NCI-H774 (cell line): ENCODE measurements at regions not wholly inside any gene's neighbourhood (a gene's known extent, or its start where the extent isn't known, plus 50 kb on each side); places are given as distances from the start of the nearest gene placed in this dataset.
"Not testable (repeated sequence)": the region's sequence is repeated elsewhere in the genome, so short reads cannot be mapped to it uniquely, and the experiment has no call there.

ENCODE experiments used
- DNase-seq: peaks from one replicate; lab custom pipeline; 2025; lab: John Stamatoyannopoulos, UW

DNA sequence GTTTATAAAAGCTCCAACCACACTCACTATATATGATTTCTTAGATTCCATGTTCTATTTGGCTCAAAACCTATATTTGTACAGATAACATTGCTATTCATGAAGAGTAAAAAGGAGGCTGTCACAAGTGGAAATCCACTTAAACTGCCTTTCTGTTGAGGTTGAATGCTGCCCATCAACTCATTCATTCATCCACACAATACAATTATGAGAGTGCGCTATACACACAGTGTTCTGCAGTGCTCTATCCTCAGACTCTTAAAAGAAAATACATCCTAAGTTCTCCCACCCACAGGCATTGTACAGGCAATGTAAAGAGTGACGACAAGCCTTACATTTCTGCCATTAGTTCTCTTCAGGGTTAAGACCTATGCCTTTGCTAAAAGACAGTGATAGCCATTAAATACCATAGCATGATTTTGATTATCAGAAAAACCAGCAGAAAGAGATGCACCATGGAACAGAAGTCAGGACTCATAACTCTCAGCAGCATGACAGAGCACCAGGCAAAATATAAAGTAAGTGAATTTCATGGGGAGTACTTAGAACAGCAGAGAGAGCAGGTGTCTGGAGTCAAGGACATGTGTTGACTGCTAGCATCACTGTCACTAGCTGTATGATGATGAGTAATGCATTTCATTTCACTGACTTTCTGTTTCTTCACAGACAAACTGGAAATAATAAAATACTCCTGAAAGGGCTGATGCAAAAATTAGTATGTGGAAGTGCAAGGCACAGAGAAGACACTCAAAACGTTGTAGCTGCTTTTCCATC, 218.0 kb downstream of the RBM26 start:
- DNase-seq, result no peak

DNA sequence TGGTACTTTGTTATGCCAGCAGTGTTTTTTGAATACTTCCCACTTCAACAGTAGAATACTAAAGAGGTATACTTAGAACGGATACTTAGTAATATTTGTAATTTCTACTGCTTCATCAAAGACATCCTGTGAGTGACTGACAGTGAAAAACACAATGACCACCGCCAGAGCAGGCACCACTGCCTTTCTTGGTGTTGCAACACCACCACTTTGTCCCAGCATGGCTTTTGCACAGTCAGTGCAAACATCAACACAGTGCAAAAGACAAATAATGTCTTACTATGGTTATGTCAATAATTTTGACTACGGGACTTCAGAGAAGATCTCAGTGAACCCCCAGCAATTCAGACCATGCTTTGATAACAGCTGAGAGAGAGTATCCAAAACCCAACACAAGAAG, 220.5 kb downstream of the RBM26 start:
- no peak for DNase-seq

DNA sequence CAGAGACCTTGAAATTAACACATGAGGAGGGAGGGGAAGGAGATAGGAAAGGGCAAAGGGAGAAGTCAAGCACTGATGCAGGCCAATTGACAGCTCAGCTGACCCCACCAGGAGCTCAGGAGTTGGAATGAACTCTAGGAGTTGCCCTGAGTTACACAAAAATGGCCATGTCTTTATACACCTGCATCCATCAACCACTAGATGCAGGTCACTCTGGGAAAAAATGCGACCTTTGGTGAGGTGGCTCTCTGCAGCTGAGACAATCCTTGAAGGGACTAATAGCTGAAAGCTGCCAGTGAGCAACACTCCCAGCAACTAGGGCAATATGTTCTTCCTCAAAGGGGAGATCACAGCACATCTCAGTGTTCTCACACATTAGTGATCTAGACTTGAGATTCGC, 222.8 kb downstream of the RBM26 start:
- no peak for DNase-seq

DNA sequence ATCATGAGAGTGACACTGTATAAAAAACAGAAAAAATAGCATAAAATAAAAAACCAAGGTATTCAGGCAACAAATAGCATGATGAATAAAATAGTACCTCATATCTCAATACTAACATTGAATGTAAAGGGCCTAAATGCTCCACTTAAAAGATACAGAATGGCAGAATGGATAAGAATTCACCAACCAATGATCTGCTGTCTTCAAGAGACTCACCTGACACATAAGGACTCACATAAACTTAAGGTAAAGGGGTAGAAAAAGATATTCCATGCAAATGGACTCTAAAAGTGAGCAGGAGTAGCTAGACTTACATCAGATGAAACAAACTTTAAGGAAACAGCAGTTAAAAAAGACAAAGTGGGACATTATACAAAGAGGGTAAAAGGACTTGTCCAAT, 232.4 kb downstream of the RBM26 start:
- DNase-seq, result not testable (repeated sequence)

DNA sequence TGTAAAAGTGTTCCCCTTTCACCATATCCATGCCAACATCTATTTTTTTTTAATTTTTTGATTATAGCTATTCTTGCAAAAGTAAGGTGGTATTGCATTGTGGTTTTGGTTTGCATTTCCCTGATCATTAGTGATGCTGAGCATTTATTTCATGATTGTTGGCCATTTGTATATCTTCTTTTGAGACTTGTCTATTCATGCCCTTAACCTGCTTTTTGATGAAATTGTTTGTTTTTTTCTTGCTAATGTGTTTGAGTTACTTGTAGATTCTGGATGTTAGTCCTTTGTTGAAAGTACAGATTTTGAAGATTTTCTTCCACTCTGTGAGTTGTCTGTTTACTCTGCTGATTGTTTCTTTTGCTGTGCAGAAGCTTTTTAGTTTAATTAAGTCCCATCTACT, 233.1 kb downstream of the RBM26 start:
- DNase-seq, result not testable (repeated sequence)

DNA sequence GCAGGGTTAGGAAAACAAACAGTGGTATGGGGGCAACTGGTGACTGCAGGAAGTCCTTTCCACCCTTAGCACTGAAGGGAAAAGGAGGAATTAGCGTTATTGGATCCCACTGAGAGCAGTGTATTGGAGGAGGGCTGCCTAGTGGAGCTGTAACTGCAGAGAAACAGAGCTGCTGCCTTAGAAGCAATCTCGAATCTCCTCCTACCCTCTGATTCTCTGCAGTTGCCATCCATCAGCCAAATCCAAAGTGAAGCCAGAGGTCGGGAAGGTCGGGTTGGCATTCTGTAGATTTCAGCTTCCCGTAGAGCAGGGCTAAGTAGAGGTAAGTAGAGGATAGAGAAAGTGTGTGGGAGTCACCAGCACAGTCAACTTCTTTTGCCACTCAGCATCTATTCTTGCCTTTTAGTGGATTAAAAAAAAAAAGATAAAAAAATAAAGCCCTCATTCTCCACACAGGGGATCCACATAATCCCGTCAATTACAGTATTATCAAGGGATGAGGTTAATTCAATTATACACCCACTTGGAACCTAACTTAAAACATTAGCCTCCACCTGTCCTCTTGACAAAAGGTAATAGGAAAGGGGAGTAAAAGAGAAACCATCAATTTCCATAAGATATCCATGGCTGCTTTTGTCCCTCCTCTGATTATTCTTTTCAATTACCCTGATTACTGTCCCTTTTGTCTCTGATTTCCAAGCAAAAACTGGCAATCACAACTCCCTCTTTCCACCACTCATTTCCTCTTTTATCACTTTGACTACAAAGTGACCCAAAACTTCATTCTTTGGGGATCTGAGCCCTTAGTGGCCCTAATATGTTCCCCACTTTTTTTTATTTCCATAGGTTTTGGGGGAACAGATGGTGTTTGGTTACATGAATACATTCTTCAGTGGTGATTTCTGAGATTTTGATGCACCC, 234.7 kb downstream of the RBM26 start:
- no peak for DNase-seq

DNA sequence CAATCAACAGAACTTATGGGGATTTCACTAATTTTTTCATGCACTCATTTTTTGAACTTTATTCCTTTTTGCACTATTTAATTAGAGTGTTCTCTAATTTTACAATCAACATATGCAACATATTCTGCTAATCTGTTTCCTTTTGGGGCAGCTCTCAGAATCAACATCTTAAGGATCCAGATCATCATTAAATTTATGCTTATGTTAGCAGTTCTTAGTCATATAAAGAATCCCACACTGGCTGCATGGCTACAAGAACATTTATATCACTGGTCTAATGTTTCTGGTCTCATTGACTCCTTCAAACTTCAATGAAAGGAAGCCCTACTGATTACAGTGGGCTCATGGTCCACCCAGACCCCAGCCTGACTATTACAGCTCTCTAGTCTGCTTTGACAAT, 245.2 kb downstream of the RBM26 start:
- DNase-seq, result no peak

DNA sequence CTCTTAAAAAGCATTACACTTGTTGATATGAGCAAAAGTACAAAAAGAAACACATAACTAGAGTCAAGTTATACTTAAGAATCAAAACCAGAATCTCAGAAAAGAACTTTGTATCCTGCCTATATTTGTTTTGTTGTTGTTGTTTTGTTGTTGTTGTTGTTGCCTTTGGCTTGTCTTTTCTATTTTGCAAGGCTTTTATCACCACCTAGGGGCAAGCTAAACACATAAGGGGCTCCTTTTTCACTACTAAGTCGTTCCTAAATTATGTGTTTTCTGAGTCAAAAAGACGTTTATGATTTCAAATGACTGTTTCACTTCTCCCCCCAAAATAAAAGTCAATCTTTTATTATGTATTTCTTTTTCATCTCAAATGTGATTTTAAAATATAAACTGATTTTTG, 250.2 kb downstream of the RBM26 start:
- no peak for DNase-seq

DNA sequence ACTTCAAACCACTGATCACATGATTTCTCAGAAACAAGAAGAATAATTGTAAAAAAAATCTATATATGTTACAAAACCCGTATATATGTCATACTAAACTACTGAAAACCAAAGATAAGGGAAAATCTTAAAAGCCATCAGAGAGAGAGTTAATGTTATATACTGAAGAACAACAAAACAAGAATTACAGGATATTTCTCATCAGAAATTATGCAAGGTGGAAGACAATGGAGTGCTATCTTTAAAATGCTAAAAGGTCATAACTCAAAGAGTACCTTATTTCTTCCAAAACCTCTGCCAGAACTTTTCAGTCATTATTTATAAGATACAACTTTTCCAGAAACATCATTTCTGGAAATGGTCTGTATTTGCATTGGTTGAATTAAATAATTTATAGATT, 256.8 kb downstream of the RBM26 start:
- no peak for DNase-seq

DNA sequence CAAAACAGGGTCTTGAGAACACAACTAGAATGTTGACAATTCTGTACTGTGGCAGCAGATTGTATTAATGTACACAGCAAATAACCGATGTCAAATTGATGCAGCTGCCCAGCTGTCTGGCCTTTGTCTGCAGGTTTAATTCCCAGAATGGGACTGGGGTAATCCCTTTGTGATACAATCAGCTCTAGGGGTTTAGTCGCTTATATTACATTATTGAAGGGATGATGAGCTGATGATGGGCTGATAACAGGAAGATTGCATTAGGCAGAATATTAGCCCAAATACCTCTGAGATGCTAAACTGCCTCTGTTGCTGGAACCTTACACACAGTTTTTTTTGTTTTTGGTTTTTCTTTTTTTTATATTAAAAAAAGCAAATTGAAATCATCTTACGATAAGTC, 265.0 kb downstream of the RBM26 start:
- DNase-seq, result no peak

DNA sequence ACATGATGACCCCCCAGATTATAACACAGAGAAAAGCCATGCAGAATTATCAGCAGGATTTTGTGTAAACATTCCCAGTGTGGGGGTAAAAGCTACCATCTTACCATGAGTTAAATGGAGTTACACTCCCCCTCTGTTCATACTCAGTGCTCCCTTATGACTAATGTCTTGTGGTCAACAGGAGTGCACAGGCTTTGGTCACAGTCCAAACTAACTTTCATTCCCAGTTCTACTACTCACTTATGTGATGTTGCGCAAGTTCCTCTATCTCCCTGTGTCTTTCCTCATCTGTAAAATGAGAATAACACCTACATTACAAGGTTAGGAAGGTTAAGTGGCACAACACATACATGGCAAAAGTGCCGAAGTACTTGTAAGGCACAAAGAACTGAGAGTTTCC, 277.9 kb downstream of the RBM26 start:
- DNase-seq, result no peak

DNA sequence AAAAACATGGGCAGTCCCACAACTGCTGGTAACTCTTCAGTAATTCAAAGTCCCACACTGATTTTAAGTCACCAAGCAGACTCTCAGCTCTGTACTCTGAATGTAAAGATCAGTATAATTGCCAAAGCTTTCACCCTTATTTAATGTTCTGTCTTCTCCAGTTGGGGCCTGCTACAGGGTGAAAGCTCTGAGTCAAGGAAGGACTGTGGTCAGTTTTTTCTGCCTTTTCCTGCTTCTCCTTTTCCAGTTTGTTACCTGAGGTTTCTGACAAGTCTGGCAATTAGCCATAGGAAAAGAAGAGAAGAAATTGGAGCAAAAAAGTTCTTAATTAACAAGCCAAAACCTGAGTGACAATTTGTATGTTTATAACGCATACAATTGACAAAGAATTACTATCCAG, 279.3 kb downstream of the RBM26 start:
- no peak for DNase-seq

DNA sequence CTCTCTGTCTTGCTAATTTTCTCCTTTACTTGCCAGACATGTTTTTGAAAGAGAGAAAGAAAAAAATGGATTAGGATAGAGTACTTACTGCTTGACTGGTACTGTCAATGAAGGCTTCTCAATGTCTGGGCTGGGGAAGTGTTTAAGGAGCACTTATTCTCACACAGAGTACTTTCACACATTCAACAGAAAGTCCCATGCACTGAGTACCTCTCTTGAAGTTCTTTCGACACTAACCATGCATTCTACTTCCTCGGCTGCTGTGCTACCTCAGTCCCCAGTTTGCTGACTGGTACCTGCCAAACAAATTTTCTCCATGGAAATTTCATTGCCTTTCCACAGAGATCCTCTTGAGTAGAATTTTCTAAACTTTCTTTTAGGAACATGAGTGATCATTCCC, 281.9 kb downstream of the RBM26 start:
- no peak for DNase-seq

DNA sequence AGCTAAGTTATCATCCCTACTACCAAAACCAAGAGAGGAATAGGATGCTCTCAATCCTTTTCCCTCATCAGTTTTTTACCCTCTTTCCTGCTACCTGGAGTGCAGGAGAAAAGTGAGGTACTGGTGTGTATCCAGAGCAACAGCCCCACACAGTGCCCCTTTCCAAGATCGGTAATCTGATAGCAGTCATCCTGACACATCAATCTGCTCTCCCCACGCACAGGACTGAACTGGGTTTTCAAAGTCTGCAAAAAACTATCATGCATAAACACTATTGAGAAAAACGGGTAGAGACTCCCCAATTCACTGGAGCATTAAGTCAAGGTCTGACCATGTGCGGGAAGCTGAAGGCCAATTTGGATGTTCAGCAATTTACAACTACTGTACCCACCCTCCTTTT, 284.8 kb downstream of the RBM26 start:
- no peak for DNase-seq

DNA sequence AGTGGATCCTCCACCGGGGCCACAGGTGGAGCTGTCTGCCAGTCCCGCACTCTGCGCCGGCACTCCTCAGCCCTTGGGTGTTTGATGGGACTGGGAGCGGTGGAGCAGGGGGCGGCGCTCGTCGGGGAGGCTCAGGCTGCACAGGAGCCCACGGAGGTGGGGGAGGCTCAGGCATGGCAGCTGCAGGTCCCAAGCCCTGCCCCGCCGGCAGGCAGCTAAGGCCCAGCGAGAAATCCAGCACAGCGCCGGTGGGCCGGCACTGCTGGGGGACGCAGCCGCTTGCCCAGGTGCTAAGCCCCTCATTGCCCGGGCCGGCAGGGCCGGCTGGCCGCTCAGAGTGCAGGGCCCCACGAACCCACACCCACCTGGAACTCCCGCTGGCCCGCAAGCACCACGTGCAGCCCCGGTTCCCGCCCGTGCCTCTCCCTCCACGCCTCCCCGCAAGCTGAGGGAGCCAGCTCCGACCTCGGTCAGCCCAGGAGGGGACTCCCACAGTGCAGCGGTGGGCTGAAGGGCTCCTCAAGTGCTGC, 286.4 kb downstream of the RBM26 start:
- DNase-seq, result no peak

DNA sequence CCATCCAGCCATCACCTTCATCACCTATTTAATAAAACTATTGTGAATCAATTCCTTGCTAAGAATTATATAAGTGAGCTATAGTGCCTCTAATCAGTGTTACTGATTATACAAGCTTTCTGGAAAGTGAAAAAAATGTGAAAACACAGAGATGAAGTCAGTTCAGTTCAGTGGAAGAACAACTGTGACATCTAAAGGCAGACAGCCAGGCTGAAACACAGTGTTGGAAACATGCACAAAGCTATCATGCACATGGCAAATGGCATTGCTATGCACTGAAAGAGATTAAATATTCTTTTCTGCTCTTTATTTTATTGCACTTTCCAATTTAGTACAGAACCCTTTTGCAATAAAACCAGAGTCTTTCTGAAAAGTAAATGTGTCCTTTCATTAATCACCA, 294.0 kb downstream of the RBM26 start:
- DNase-seq, result no peak

DNA sequence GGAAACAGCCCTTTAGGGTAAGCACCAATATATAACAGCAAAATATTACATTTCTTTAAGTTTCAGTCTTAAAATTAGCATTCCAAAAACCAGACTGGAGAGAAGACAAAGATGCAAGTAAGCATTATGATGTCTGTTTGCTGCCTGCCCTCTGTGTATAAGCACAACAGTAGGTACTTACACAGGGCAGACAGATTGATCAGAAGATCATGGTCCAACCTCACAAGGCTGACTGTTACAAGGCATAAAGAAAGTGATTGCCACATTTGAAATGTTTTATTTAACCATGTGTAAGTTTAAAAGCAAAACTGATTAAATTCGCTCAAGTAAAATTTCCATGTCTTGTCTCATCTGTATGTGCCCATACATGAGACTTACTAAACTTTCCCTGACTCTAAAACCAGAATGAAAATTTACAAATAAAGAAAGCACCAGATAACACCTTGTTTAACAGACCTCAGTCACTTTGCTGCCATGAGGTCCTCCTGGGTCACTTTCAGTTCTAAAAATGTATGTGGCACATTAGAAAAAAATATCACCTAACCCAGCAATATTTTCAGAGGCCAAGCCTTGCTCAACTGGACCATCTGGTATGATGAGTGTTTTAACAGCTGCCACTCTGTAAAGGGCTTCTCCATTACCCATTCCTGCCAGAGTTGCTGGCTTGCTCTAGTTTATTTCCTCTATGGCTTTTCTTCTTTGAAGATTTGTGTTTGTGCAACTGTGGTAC, 297.0 kb downstream of the RBM26 start:
- peak; percentile 67 for DNase-seq

DNA sequence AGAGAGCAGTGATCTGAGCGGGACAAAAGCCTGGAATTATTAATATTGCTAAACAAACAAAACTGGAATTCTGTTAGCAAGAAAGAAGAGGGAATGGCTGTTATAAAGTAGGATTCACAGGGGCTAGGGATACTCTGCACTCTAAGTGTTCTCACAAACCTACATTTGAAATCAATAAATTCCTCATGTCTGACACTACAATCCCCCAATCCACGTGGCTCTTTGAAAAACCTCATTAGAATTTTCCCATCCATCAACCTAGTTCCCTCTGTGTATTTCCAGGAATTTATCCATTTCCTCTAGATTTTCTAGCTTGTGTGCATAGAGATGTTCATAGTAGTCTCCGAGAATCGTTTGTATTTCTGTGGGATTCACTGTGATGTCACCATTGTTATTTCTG, 307.5 kb downstream of the RBM26 start:
- no peak for DNase-seq

DNA sequence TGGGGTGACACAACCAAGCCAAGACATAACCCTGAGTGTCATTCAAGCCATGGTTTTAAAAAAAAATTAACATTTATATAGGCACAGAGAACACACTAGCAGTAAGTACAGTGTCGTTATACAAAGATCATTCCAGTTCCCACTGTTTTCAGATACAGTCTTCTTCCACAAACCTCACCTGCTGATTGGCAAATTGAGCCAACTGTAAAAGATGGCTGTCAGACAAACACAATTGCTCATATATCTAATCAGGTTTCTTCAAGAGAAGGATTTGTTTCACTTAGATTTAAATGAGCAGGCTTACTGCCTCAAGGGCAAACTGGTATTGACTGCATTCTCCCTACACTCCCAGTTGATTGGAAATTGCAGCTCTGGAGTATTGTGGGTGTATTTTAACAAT, 308.9 kb downstream of the RBM26 start:
- no peak for DNase-seq

DNA sequence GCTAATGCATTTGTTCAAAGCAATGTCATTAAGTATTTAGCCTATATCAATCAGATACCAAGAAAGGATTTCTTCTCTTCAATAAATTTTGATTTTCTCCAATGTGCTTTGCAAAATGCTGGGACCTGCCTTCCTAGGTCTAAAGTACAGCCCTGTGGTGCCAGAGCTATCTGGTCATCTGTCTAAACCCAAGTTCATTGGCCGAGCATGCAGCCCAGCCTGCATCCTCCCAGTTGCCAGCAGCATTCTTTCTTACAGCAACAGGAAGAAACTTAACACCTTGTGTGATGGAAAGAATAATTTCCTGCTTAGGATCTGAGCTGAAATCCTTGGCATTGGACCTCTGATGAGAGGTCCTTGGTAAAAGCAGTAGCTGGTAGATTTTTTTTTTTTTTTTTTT, 310.0 kb downstream of the RBM26 start:
- no peak for DNase-seq

DNA sequence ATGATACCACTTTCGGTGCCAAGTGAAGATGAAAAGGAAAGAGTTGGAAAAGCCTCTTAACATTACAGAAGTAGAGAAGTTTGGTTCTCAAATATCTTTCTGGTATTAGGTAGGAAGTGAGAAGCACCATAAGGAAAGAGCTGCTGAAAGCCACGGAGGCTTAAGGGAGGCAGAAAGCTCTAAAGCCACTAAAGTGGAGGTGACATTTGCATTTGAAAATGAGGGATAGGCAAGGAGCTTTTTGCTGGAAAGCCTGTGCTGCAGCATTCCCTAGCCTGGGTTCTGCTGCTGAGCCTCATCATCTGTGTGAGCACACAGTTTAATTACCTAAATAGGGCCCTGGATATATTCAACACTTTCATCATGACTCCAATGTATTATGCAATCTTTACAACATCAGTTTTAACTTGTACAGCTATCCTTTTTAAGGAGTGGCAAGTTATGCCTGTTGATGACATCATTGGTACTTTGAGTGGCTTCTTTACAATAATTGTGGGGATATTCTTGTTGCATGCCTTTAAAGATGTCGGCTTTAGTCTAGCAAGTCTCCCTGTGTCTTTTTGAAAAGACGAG, 315.4 kb downstream of the RBM26 start:
- no peak for DNase-seq

DNA sequence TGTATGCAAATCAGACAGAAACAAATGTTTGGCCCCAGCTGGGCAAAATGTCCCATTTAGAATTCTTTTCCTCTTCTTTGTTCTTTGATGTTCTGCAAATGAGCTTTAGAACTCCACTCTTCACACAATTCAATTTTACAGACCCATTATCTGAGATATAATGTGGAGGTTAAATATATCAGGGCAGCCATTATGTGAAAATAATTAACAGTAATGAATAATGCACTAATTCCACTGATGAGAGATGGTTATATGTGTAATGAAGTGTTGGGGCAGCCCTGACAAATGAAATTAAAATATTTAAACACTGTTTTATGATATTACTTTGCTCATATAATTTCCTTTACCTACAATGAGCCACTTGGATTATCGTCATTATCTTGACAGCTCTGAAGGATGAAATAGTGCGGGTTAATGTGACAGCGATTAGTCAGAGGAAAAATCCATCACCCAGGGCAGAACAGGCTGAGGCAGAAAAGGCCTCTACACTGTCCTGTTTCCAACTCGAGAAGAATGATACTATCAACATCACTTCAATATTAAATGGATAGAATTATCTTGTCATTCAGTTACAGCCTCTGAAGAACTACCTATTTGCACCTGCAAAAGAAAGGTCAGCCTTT, 321.1 kb downstream of the RBM26 start:
- no peak for DNase-seq
